H4 (cell line): ENCODE measurements at regions not wholly inside any gene's neighbourhood (a gene's known extent, or its start where the extent isn't known, plus 50 kb on each side); places are given as distances from the start of the nearest gene placed in this dataset.
A peak's percentile ranks its signal among the peaks of the same experiment; 100 is the strongest.

ENCODE experiments used
- DNase-seq: peaks from one replicate; pipeline ENCODE4 v3.0.0-alpha.2; 2015; ENCODE audit warnings: low spot score

- no peak for DNase-seq
Measured at GRCh38 chr5:77157732-77158532, 52.5 kb upstream of the PDE8B start.

- DNase-seq, result no peak
Measured at GRCh38 chr5:77156379-77156778, 54.1 kb upstream of the PDE8B start.

DNA sequence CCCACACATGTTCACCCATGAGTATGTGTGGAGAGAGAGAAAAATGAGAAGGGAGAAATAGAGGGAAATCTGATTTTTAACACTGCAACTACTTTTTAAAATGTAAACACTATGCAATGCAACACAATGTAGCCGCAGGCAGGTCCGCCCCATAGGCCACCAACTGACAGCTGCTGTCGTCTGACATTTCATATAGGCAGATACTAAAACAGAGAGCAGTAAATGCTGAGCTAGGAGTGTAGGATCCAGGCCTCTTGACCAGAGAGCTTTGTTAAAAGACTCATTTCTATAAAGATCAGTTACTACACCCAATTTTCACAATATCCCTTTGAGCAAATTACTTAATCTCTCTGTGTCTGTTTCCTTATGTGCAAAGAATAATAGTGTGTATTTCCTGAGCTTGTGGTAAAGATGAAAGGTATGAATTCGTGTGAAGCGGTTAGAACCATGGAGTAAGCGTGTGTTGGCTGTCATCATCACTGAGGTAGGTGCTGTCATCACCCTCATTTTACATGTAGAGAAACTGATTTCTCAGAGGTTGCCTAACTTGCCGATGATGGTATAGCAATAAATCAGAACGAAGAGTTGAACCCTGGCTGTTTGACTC lies 55.2 kb upstream of the PDE8B start:
- no peak for DNase-seq

GRCh38 chr5:77152441-77152840 lies 58.0 kb upstream of the PDE8B start:
- DNase-seq, result no peak

GRCh38 chr5:77151501-77151900 lies 59.0 kb upstream of the PDE8B start:
- DNase-seq, result no peak

GRCh38 chr5:77146896-77147295 lies 59.8 kb upstream of the ZBED3 start:
- no peak for DNase-seq

- no peak for DNase-seq
Measured at GRCh38 chr5:77145666-77146065, 58.6 kb upstream of the ZBED3 start.

DNA sequence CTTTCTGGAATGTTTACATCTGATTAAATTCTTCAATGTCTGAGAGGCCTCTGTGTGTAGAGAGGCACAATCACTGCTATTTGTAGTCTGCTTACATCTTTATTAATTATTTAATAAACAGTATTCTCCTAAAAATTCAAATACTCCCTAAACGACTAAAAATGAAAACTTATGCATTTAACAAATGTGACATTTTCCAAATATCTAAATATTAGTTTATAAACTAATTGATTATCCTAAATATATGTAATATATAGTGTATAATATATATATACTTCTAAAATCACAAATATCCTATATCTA lies 57.7 kb upstream of the ZBED3 start:
- no peak for DNase-seq

DNA sequence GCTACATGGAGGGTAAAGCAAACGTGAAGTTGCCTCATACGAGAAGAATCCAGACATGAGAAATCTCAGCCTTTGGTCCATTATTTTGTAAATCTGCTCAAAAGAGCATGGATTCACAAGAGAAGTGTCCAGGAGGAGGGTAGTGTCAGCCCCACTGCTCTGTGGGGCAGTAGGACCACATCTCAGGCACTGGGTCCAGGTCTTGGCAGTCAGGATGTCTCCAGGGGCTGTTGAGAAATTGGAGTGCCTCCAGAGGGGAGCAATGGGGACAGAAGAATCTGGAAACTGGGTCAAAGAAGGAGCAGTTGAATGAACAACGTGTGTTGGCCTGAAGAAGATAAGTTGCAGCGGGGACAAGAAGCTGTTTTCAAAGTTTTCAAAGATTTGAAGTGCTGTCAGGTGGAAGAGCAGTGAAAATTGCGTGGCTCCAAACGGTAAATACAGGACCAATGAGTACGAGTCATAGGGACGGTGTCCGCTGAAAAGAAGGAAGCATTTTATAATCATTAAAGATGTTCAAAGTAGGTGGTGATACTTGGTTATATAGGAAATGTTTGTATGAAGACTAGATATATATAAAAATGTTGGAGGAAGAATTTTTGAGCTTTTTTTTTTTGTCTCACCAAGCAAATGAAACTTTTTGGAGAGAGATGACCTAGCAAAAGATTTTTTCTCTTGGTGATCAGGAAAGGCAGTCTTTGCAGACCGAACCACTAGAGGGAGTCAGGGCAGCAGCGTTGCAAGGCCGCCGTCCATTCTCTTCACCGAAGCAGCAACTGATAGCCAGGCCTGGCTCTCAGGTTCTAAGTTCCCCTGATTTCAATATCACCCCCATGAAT lies 57.1 kb upstream of the ZBED3 start:
- DNase-seq, result peak; percentile 76

DNA sequence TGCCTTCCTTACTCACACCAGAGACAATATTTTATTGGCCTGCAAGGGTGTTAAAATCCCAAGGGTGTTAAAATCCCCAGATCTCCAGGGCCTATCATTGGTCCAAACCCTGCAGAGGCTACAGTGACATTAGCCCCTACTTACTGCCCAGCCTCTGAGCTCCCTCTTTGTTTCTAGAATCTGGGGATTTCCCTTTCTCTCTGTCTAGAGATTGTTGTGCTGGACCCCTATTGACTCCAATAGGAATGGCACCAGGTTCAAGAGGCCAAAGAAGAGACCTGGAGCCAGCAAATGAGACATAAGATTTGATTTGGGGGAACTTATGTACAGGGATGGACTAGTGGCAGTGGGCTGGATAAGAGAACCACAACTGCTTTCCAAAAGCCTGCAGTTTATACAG lies 53.3 kb upstream of the ZBED3 start:
- DNase-seq, result no peak

- DNase-seq, result no peak
Measured at GRCh38 chr5:77139001-77139400, 51.9 kb upstream of the ZBED3 start.
